K562 (cell line): ENCODE measurements at regions not wholly inside any gene's neighbourhood (a gene's known extent, or its start where the extent isn't known, plus 50 kb on each side); places are given as distances from the start of the nearest gene placed in this dataset.

Experiments
- KDM2B ChIP-seq: fragments of 250-450 bp; sonication (Bioruptor Pico); IDR thresholded peaks from 2 replicates; pipeline ENCODE4 v1.8.0; 2021; ENCODE audit warnings: mild to moderate bottlenecking, moderate library complexity
- MAFK ChIP-seq: IDR thresholded peaks from 2 replicates; pipeline ENCODE4 v1.6.1; 2011; ENCODE audit warnings: low read length, improper control_type of control experiment
- MGA ChIP-seq: fragments of 450-650 bp; IDR thresholded peaks from 2 replicates; pipeline ENCODE4 v1.6.1; 2016; ENCODE audit warnings: mild to moderate bottlenecking, moderate library complexity
- PBX2 ChIP-seq, 2 experiments: IDR thresholded peaks in 1 of 2; conservative IDR thresholded peaks in 1 of 2; 2 replicates each; pipeline ENCODE4 v1.6.1; 2016; ENCODE audit warnings: low read depth in 2 of 2, mild to moderate bottlenecking in 1 of 2, missing compliant biosample characterization in 1 of 2, missing genetic modification characterization in 1 of 2, moderate library complexity in 1 of 2
- SIN3A ChIP-seq, 2 experiments: fragments of 150-350 bp in 1 of 2; IDR thresholded peaks; 2 replicates each; pipeline ENCODE4 v1.6.1; 2011 to 2016; ENCODE audit warnings: borderline replicate concordance in 2 of 2, low read depth in 2 of 2, low read length in 2 of 2, mild to moderate bottlenecking in 2 of 2, moderate library complexity in 2 of 2; ENCODE audit not compliant: control insufficient read depth in 1 of 2
- ZNF133 ChIP-seq: fragments of 250-450 bp; sonication (Bioruptor Pico); IDR thresholded peaks from 2 replicates; pipeline ENCODE4 v1.4.0; 2020; ENCODE audit warnings: mild to moderate bottlenecking

GRCh38 chr7:45415265-45415664 lies 158.9 kb upstream of the ADCY1 start (continued):
- TF ChIP-seq MGA: no peak
- no peak for TF ChIP-seq SIN3A (IDR thresholded peaks at IDR 0.05; ENCODE audit: borderline replicate concordance in 2 of 2, control insufficient read depth in 1 of 2, low read depth in 2 of 2, low read length in 2 of 2)
- TF ChIP-seq ZNF133 (CRISPR knock-in tag): no peak
- TF ChIP-seq KDM2B: no peak
- no peak for TF ChIP-seq PBX2 (CRISPR knock-in tag; IDR thresholded peaks at IDR 0.05; ENCODE audit: low read depth)
- TF ChIP-seq PBX2 (tag; conservative IDR thresholded peaks at IDR 0.05; ENCODE audit: low read depth): no peak
- no peak for TF ChIP-seq MAFK
